HS-5 (cell line): ENCODE measurements at regions not wholly inside any gene's neighbourhood (a gene's known extent, or its start where the extent isn't known, plus 50 kb on each side); places are given as distances from the start of the nearest gene placed in this dataset.
A peak's percentile ranks its signal among the peaks of the same experiment; 100 is the strongest.

Experiments used
- DNase-seq: peaks from one replicate; pipeline ENCODE4 v3.0.0-alpha.2; 2012; ENCODE audit warnings: low read depth

DNA sequence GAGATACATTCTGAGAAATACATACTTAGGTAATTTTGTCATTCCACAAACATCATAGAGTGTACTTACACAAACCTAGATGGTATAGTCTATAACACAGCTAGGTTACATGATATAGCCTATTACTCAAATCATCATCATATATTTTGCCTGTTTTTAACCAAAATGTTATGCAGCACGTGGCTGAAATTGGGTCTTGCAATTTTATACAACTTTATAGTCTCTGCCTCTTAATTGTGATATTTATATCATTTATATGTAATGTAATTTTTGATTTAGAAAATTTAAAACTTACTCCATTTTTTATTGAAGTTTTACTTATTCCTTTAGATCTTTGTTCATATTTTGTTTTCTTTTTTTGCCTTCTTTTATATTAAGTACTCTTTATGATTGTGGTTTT, 350.7 kb upstream of the DCN start:
- no peak for DNase-seq

GRCh38 chr12:91529829-91530228, 347.2 kb upstream of the DCN start:
- DNase-seq: peak; percentile 28

DNA sequence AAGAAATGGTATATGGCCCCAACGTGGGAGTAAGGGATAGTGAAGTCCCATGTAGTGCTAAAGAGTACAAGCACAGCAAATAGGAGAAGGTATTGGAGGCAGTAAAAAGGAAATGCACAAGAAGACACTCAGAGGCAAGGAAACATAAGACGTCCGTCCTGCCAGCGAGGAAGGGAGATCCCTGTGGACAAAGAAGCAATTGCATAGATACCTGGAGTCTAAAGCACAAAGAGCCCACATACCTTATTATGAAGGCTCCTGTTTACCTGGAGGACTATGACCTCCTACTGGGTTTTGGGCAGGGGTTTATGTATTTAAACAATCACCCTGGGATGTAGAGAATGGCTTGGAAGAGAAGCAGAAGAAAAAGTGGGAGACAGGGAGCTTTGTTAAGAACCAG, 341.2 kb upstream of the DCN start:
- DNase-seq: no peak

GRCh38 chr12:91516695-91517047, 334.1 kb upstream of the DCN start:
- DNase-seq: no peak

DNA sequence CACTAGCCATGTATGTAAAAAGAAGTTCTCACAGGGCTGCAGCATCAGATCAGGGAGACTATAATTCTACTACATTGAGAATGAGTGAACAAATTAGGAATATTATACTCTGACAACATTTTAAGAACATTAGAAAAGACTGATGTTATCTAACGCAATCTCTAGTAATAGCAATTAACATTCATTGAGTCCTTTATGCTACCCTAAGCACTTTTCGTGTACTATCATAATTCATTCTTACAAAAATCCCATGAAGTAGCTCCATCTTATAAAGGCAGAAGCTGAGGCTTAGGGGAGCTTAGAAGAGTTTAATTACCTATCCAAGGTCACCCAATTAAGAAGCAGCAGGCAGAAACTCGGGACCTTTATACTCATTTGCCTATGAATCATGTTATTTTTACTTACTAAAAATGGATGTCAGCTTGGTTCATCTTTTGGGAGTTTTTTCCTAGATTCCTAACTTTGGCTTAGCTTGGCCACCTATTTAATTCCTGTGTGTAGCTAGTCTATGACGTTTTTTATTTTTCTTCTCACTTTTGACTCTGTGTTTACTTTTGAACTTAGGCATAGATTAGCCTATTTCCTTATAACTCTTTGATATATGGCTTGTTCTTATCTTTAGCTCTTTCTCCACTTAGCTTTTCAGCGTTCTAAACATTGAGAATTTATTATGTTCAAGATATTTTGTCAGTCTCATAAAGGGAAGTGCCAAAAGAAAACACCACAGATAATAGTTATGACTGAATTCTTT, 333.5 kb upstream of the DCN start:
- DNase-seq: no peak

DNA sequence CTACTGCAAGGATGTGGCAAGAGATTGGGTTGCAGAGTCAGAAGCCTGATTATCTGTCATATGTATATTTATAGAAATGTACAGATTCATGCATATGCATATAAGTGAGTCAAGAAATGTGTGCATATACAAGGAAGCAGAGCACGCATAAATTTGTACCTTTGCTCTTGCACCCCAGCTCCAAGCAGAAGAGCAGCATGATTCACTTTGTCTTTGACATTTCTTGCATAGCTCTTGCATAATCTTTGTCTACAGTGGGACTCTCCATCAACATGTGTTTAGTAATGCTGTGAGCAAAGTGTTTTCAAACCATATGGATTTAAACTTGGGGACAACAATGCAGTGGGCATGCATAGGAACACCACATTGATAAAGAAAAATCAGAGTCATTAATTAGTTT, 330.7 kb upstream of the DCN start:
- DNase-seq: no peak

- DNase-seq: no peak
Observed at GRCh38 chr12:91511795-91512420, 329.3 kb upstream of the DCN start.

GRCh38 chr12:91507754-91508153, 325.1 kb upstream of the DCN start:
- no peak for DNase-seq

DNA sequence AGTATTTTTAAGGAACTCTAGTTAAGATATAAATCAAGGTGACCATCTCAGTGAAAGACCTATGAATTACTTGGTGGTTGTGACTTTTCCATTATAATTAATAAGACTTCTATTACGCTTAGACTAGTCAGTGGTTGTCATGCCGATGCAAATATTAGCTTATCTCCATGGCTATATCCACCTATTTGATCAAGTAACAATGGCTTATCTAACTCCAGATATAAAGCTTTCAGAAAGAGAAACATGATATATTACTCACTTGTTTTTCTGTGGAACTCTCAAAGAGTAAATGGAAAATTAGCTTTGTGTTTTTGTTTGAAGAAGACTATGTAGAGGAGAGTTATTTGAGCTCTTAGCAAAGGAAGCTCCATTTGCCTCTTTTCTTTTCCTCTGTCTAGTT, 323.8 kb upstream of the DCN start:
- no peak for DNase-seq

GRCh38 chr12:91505006-91505405, 322.4 kb upstream of the DCN start:
- no peak for DNase-seq

DNA sequence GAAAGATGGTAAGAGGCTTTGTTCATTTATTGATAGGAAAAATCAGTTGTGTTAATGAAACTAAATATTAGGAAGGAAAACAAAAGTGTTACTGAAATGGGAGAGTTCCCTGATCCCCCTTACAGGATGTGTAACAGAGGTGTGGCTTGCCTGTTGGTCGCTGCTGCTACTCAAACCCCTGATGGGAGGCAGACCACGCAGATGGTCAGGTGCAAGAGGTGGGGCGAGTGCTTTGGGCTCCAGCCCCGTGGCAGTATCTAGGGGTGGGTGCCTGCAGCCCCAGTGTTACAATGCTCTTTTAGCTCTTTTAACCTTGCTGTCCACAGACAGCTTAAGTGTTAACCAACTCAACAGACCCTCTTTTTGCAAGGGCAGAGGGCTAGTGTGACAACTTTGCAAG, 319.6 kb upstream of the DCN start:
- DNase-seq: no peak

GRCh38 chr12:91496337-91496736, 313.7 kb upstream of the DCN start:
- DNase-seq: no peak

DNA sequence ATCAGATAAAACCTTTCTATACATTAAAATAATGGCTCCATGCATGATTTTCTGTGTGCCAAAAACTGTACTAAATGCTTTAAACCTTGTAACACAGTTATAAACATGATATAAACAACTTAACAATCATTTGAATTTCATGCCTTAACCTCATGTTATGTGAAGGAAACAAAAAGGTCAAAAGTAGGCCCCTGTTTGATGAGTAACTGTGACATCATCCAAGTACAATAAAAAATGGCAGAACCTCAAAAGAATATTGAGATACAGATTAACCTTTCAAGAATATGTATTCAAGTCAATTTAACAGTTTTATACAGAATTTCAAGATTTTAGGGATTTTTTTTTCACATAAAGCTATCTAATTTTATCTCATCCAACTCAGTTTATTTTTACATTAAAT, 310.7 kb upstream of the DCN start:
- DNase-seq: peak; percentile 8

GRCh38 chr12:91492648-91493047, 310.0 kb upstream of the DCN start:
- no peak for DNase-seq

DNA sequence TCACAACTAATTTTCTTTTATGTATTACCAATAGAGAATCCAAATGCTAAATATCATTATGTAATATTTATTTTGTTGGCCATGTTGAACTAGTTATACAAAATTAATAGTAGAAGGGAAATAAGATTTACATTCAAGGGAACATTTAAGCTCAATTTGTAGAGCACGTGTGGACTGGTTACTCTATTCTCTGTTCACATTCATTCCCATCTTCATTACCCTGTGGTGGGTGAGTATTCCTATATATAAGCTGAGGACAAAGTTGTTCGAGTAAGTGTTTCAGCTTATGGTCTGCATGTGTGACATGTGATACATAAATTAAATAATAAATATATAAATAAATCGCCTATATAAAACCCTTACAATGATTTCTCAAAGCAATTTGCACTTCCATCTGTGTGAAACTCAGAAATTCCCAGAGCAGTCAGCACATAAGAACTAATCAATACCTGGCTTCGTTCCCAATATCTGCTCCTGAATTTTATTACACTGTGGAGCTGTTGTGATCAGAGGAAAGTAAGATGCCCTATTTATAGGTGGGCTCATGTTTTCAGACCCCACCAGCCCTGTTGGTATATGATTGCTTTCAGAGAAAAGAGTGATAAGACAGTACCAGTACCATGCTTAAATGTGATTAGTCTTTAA, 308.2 kb upstream of the DCN start:
- DNase-seq: no peak

- no peak for DNase-seq
Observed at GRCh38 chr12:91483471-91483985, 300.9 kb upstream of the DCN start.

DNA sequence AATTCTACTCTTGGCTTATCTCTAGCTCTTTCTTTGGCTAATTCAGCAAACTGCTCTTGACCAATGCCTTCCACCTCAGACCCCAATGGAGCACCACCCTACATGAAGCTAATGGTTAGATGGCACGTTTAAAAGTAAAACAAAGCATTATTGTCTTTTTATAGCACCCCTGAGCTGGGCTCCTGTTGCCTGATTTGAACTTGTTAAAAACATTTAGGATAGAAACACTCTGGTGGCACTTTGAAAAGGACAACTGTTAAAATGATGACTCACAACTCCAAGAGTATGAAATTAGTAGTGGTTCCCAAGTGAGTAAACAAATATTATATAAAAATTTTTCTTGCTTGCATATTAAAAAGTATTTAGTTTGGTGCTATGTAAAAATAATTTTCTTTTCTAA, 299.6 kb upstream of the DCN start:
- no peak for DNase-seq

DNA sequence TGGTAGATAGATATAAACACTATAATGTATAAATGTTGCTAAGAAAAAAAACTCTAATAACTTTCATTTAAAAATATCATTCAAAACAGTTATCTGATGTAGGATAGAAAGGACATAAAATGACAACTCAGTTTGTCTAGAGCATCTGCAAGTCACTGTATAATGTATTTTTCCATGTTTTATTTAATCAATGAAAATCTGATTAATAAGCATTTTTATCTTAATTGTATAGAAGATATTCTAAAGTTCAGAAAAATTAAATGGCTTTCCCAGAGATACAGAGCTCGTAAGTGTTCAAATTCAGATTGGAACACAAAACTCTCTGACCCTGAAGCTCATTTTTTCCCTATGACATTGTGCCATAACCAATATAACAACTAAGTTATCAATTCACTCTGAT, 295.9 kb upstream of the DCN start:
- DNase-seq: no peak

DNA sequence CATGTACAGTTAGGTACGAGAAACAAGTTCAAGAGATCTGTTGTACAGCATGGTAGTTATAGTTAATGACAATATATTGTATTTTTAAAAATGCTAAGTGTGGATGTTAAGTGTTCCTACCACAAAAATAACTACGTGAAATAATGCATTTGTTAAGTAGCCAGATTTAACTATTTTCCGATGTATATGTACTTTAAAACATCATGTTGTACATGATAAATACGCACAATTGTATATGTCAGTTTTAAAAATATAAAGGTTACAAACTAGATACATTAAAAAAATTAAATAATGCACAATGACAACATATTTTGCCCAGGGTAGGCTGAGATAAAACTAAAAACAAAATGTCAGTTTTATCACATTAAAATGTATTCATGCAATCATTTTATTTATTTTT, 285.1 kb upstream of the DCN start:
- DNase-seq: no peak

- DNase-seq: no peak
Observed at GRCh38 chr12:91461061-91461460, 278.4 kb upstream of the DCN start.

- no peak for DNase-seq
Observed at GRCh38 chr12:91460469-91460868, 277.9 kb upstream of the DCN start.

DNA sequence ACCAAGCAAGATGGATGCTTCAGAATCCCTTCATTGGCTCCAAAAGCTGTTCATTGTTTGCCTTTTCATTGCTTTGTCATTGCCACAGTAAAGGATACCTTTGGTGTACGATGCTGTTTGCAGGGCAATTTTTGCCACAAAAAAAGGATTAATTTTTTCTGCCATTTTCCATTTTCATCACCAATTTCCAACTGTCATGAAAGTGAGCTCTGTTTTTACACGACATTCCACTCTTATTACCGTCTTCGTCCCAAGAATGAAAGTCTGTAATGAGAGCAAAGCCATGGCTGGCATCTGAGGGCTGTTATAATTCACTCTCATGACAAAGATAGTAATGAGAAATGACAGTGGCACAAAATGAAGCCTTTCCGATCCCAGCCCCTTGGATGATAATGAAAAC, 272.7 kb upstream of the DCN start:
- no peak for DNase-seq

GRCh38 chr12:91454179-91454578, 271.6 kb upstream of the DCN start:
- no peak for DNase-seq
